ENCODE measurements at regions not wholly inside any gene's neighbourhood (a gene's known extent, or its start where the extent isn't known, plus 50 kb on each side); places are given as distances from the start of the nearest gene placed in this dataset.

GRCh38 chr22:27212617-27213177 lies 555.3 kb downstream of the MIAT start:
- peak overlapping the region; percentile 72 for H3K27ac ChIP-seq
- TF ChIP-seq CTCF (IDR thresholded peaks at IDR 0.05) (no peak), POLR2AphosphoS5 (IDR thresholded peaks at IDR 0.05; ENCODE audit: insufficient read depth in 1 of 2, low read depth in 1 of 2) (peak; percentile 55 to 92)
- no peaks in the 10 kb centered on the region for H3K27me3 ChIP-seq
- intact Hi-C loops (cut with DNase I) = loop anchor here (2.0 kb wide), 1 partner anchor 104 kb away; no protein-coding TSS in a partner anchor
- H3K4me3 ChIP-seq = no peak overlapping the region
- peak in 1 of 2 donors; percentile 99 for DNase-seq (ENCODE audit: extremely low spot score in 2 of 2)
- no peaks in the 10 kb centered on the region for H3K36me3 ChIP-seq
- H3K9me3 ChIP-seq = no peaks in the 10 kb centered on the region
- H3K4me1 ChIP-seq = peaks cover 21% of the 10 kb centered on the region

GRCh38 chr22:27213294-27213693 lies 555.9 kb downstream of the MIAT start:
- no peaks in the 10 kb centered on the region for H3K9me3 ChIP-seq
- no peaks in the 10 kb centered on the region for H3K27me3 ChIP-seq
- intact Hi-C loops (cut with DNase I) = loop anchor here (2.0 kb wide), 1 partner anchor 104 kb away; no protein-coding TSS in a partner anchor
- H3K36me3 ChIP-seq = no peaks in the 10 kb centered on the region
- no peak for TF ChIP-seq POLR2A (IDR thresholded peaks at IDR 0.05)
- no peak for TF ChIP-seq POLR2AphosphoS5 (IDR thresholded peaks at IDR 0.05; ENCODE audit: insufficient read depth in 1 of 2, low read depth in 1 of 2)
- no peak for TF ChIP-seq CTCF (IDR thresholded peaks at IDR 0.05)
- peaks cover 21% of the 10 kb centered on the region for H3K4me1 ChIP-seq
- DNase-seq (ENCODE audit: extremely low spot score in 2 of 2) = no peak
- H3K4me3 ChIP-seq = no peak overlapping the region
- peak overlapping the region; percentile 72 for H3K27ac ChIP-seq

- DNase-seq (ENCODE audit: extremely low spot score in 2 of 2) = peak in 1 of 2 donors; percentile 97
- Histone ChIP-seq H3K27me3 (no peaks in the 10 kb centered on the region), H3K9me3 (no peaks in the 10 kb centered on the region), H3K27ac (peak overlapping the region; percentile 72), H3K36me3 (no peaks in the 10 kb centered on the region), H3K4me3 (no peak overlapping the region), H3K4me1 (peaks cover 21% of the 10 kb centered on the region)
- peak in 1 of 2 donors; percentile 69 for TF ChIP-seq POLR2AphosphoS5 (IDR thresholded peaks at IDR 0.05; ENCODE audit: insufficient read depth in 1 of 2, low read depth in 1 of 2)
- TF ChIP-seq CTCF (IDR thresholded peaks at IDR 0.05) = no peak
- intact Hi-C loops (cut with DNase I) = loop anchor here (2.0 kb wide), 1 partner anchor 105 kb away; no protein-coding TSS in a partner anchor
Measured at GRCh38 chr22:27213766-27214581, 556.6 kb downstream of the MIAT start.

- intact Hi-C loops (cut with DNase I) = no loop called here
- Histone ChIP-seq H3K4me1 (peaks cover 21% of the 10 kb centered on the region), H3K36me3 (no peaks in the 10 kb centered on the region), H3K9me3 (no peaks in the 10 kb centered on the region), H3K27ac (peak overlapping the region; percentile 49), H3K27me3 (no peaks in the 10 kb centered on the region), H3K4me3 (no peak overlapping the region)
- DNase-seq (ENCODE audit: extremely low spot score in 2 of 2) = no peak
- no peak for TF ChIP-seq POLR2AphosphoS5 (IDR thresholded peaks at IDR 0.05; ENCODE audit: insufficient read depth in 1 of 2, low read depth in 1 of 2)
- no peak for TF ChIP-seq CTCF (IDR thresholded peaks at IDR 0.05)
- TF ChIP-seq POLR2A (IDR thresholded peaks at IDR 0.05) = no peak
Measured at GRCh38 chr22:27214691-27215090, 557.3 kb downstream of the MIAT start.

- DNase-seq (ENCODE audit: extremely low spot score in 2 of 2) = no peak
- no peak overlapping the region for H3K4me3 ChIP-seq
- H3K4me1 ChIP-seq = peaks cover 21% of the 10 kb centered on the region
- intact Hi-C loops (cut with DNase I) = no loop called here
- H3K27me3 ChIP-seq = no peaks in the 10 kb centered on the region
- no peaks in the 10 kb centered on the region for H3K36me3 ChIP-seq
- TF ChIP-seq POLR2AphosphoS5 (IDR thresholded peaks at IDR 0.05; ENCODE audit: insufficient read depth in 1 of 2, low read depth in 1 of 2) (no peak), CTCF (IDR thresholded peaks at IDR 0.05) (no peak), POLR2A (IDR thresholded peaks at IDR 0.05) (no peak)
- no peak overlapping the region for H3K27ac ChIP-seq
- H3K9me3 ChIP-seq = no peaks in the 10 kb centered on the region
Measured at GRCh38 chr22:27215871-27216270, 558.5 kb downstream of the MIAT start.

Data from vagina (tissue), 2 donors.